PC-3 (cell line): ENCODE measurements at regions not wholly inside any gene's neighbourhood (a gene's known extent, or its start where the extent isn't known, plus 50 kb on each side); places are given as distances from the start of the nearest gene placed in this dataset.

Source experiments
- CTCF ChIP-seq: fragments of 300-600 bp; sonication (generic); conservative IDR thresholded peaks from 2 replicates; pipeline ENCODE4 v1.5.1; 2017; ENCODE audit warnings: antibody characterized with exemption, low read depth, mild to moderate bottlenecking, low read length
- EZH2 ChIP-seq: fragments of 300-600 bp; sonication (generic); IDR thresholded peaks from one replicate; pipeline ENCODE4 v1.6.1; 2017; ENCODE audit warnings: antibody characterized with exemption, mild to moderate bottlenecking, low read length; ENCODE audit not compliant: unreplicated experiment

DNA sequence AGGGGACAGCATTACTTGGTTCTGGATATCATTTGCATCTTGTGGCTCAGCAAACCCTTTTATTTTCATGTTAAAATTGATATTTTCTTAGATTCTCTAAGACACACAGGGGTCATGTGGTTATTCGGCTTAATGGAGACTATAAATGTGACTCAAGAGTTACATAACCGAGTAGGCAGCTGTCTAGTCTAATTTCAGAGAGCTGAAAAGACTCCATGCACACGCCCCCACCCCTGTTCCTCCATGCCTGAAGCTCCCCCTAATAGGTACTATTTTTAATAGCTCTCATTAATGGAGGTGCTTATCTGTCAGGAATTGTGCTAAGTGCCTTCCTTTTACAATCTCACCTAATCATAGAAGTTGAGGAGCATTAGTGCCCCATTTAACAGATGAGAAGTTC, 189.2 kb upstream of the ARHGAP20 start:
- no peak for TF ChIP-seq CTCF
- TF ChIP-seq EZH2: no peak
